AG04449 (cell line): ENCODE measurements at regions not wholly inside any gene's neighbourhood (a gene's known extent, or its start where the extent isn't known, plus 50 kb on each side); places are given as distances from the start of the nearest gene placed in this dataset.

Experiments
- CTCF ChIA-PET: fragments of 350-600 bp; formaldehyde crosslinking; extraction: SDS; loops from one replicate; lab custom pipeline; 2021; ENCODE audit warnings: antibody characterized with exemption; lab: Yijun Ruan, JAX
- POLR2A ChIA-PET: fragments of 400-600, 350-600 bp; formaldehyde crosslinking; extraction: SDS; loops from one replicate; lab custom pipeline; 2020; ENCODE audit warnings: antibody characterized with exemption, inconsistent platforms; lab: Yijun Ruan, JAX
- DNase-seq: peaks from one replicate; pipeline ENCODE4 v3.0.0-alpha.2; 2010; ENCODE audit warnings: low read depth, low spot score
- H3K4me3 ChIP-seq: 2 replicates; pipeline ENCODE4 v1.5.1; 2011; ENCODE audit warnings: low read depth, mild to moderate bottlenecking, control low read depth, low read length
- CTCF ChIP-seq: IDR thresholded peaks from one replicate; pipeline ENCODE4 v1.5.1; 2011; ENCODE audit warnings: mild to moderate bottlenecking, moderate library complexity, low read length, control low read depth, inconsistent platforms; ENCODE audit not compliant: insufficient read depth; ENCODE audit errors: missing control alignments

GRCh38 chr5:116989995-116990394 is 415.4 kb upstream of the SEMA6A start:
- ChIA-PET CTCF (no interaction called here), POLR2A (no interaction called here)
- no peak for DNase-seq
- TF ChIP-seq CTCF = no peak
- no peak overlapping the region for H3K4me3 ChIP-seq

- H3K4me3 ChIP-seq = no peak overlapping the region
- CTCF ChIA-PET = no interaction called here
- no peak for DNase-seq
- TF ChIP-seq CTCF = no peak
- POLR2A ChIA-PET = no interaction called here
Measured at GRCh38 chr5:116982035-116982434, 407.4 kb upstream of the SEMA6A start.

- H3K4me3 ChIP-seq = no peak overlapping the region
- ChIA-PET POLR2A (no interaction called here), CTCF (no interaction called here)
- DNase-seq = no peak
- no peak for TF ChIP-seq CTCF
Measured at GRCh38 chr5:116980581-116980980, 406.0 kb upstream of the SEMA6A start.

GRCh38 chr5:116976767-116977166 is 402.1 kb upstream of the SEMA6A start:
- CTCF ChIA-PET = no interaction called here
- POLR2A ChIA-PET = no interaction called here
- DNase-seq = no peak
- H3K4me3 ChIP-seq = no peak overlapping the region
- no peak for TF ChIP-seq CTCF

GRCh38 chr5:116971131-116971530 is 396.5 kb upstream of the SEMA6A start:
- no peak overlapping the region for H3K4me3 ChIP-seq
- ChIA-PET POLR2A (no interaction called here), CTCF (no interaction called here)
- TF ChIP-seq CTCF = no peak
- no peak for DNase-seq

GRCh38 chr5:116970318-116970717 is 395.7 kb upstream of the SEMA6A start:
- no peak for TF ChIP-seq CTCF
- CTCF ChIA-PET = no interaction called here
- H3K4me3 ChIP-seq = no peak overlapping the region
- no peak for DNase-seq
- POLR2A ChIA-PET = no interaction called here

GRCh38 chr5:116964438-116964837 is 389.8 kb upstream of the SEMA6A start:
- no peak for DNase-seq
- CTCF ChIA-PET = no interaction called here
- no peak for TF ChIP-seq CTCF
- POLR2A ChIA-PET = no interaction called here
- H3K4me3 ChIP-seq = no peak overlapping the region
